SKM-1 (cell line): ENCODE measurements at regions not wholly inside any gene's neighbourhood (a gene's known extent, or its start where the extent isn't known, plus 50 kb on each side); places are given as distances from the start of the nearest gene placed in this dataset.
"Not testable (repeated sequence)": the region's sequence is repeated elsewhere in the genome, so short reads cannot be mapped to it uniquely, and the experiment has no call there.

Experiments used
- DNase-seq: peaks from one replicate; lab custom pipeline; 2025; ENCODE audit not compliant: unreplicated experiment; lab: John Stamatoyannopoulos, UW

GRCh38 chr13:26896986-26897668, 136.5 kb upstream of the GPR12 start:
- no peak for DNase-seq

- DNase-seq, result no peak
These were observed 135.4 kb upstream of the GPR12 start for GRCh38 chr13:26895808-26896466.

GRCh38 chr13:26895081-26895807, 134.7 kb upstream of the GPR12 start:
- no peak for DNase-seq

- DNase-seq, result no peak
These were observed 128.0 kb upstream of the GPR12 start for GRCh38 chr13:26888632-26889031.

- DNase-seq, result no peak
These were observed 127.0 kb upstream of the GPR12 start for GRCh38 chr13:26887594-26887993.

GRCh38 chr13:26883613-26884257, 123.1 kb upstream of the GPR12 start:
- no peak for DNase-seq

GRCh38 chr13:26882731-26883130, 122.1 kb upstream of the GPR12 start:
- no peak for DNase-seq

GRCh38 chr13:26881154-26881553, 120.6 kb upstream of the GPR12 start:
- DNase-seq, result no peak

GRCh38 chr13:26880735-26881134, 120.1 kb upstream of the GPR12 start:
- DNase-seq, result no peak

GRCh38 chr13:26878438-26878837, 117.9 kb upstream of the GPR12 start:
- no peak for DNase-seq

- no peak for DNase-seq
These were observed 112.8 kb upstream of the GPR12 start for GRCh38 chr13:26873386-26873698.

GRCh38 chr13:26872525-26873385, 112.2 kb upstream of the GPR12 start:
- no peak for DNase-seq

GRCh38 chr13:26867451-26868091, 107.0 kb upstream of the GPR12 start:
- no peak for DNase-seq

- no peak for DNase-seq
These were observed 104.0 kb upstream of the GPR12 start for GRCh38 chr13:26864576-26864975.

- no peak for DNase-seq
These were observed 101.4 kb upstream of the GPR12 start for GRCh38 chr13:26861941-26862340.

- no peak for DNase-seq
These were observed 95.3 kb upstream of the GPR12 start for GRCh38 chr13:26855921-26856320.

- DNase-seq, result no peak
These were observed 94.5 kb upstream of the GPR12 start for GRCh38 chr13:26855071-26855470.

- DNase-seq, result no peak
These were observed 92.7 kb upstream of the GPR12 start for GRCh38 chr13:26853323-26853722.

GRCh38 chr13:26847281-26847680, 86.7 kb upstream of the GPR12 start:
- DNase-seq, result no peak

- DNase-seq, result not testable (repeated sequence)
These were observed 84.5 kb upstream of the GPR12 start for GRCh38 chr13:26845063-26845462.
